CD14-positive monocyte (primary cell): ENCODE measurements at regions not wholly inside any gene's neighbourhood (a gene's known extent, or its start where the extent isn't known, plus 50 kb on each side); places are given as distances from the start of the nearest gene placed in this dataset.

Experiments
- DNase-seq, 3 donors: peaks; one replicate each; pipeline ENCODE4 v3.0.0-alpha.2; 2011 to 2022
- H2AFZ ChIP-seq: 2 replicates; pipeline ENCODE4 v1.6.0; 2012; ENCODE audit warnings: mild to moderate bottlenecking, low read depth, low read length, inconsistent platforms; ENCODE audit not compliant: insufficient read depth, poor library complexity, severe bottlenecking
- H3K27ac ChIP-seq, 2 donors: 1 replicate in 1 of 2; 2 replicates in 1 of 2; pipeline ENCODE4 v1.5.1; 2012 to 2013; ENCODE audit warnings: low read length in 2 of 2, control low read depth in 1 of 2, inconsistent platforms in 1 of 2, low read depth in 1 of 2, mild to moderate bottlenecking in 1 of 2
- H3K27me3 ChIP-seq, 2 donors: one replicate each; pipeline versions ENCODE4 v1.6.0 to v1.6.1; 2011 to 2013; ENCODE audit warnings: low read length in 2 of 2; ENCODE audit not compliant: control insufficient read depth in 2 of 2, insufficient read depth in 2 of 2
- H3K36me3 ChIP-seq, 2 donors: replicated peaks in 1 of 2; 1 replicate in 1 of 2; 2 replicates in 1 of 2; pipeline versions ENCODE4 v1.5.1 to v1.6.1; 2012 to 2013; ENCODE audit warnings: low read length in 2 of 2, control low read depth in 1 of 2, inconsistent platforms in 1 of 2, mild to moderate bottlenecking in 1 of 2; ENCODE audit not compliant: insufficient read depth in 2 of 2, control insufficient read depth in 1 of 2
- H3K4me1 ChIP-seq, 2 donors: 1 replicate in 1 of 2; 2 replicates in 1 of 2; pipeline versions ENCODE4 v1.5.1 to v1.6.1; 2012 to 2013; ENCODE audit warnings: low read length in 2 of 2, control low read depth in 1 of 2, inconsistent platforms in 1 of 2, mild to moderate bottlenecking in 1 of 2, moderate library complexity in 1 of 2; ENCODE audit not compliant: insufficient read depth in 2 of 2, control insufficient read depth in 1 of 2
- H3K4me2 ChIP-seq: replicated peaks from 2 replicates; pipeline ENCODE3; 2012; ENCODE audit warnings: low read length, moderate library complexity, mild to moderate bottlenecking; ENCODE audit not compliant: poor library complexity, severe bottlenecking; ENCODE audit errors: extremely low read depth
- H3K4me3 ChIP-seq, 3 experiments: fragments of 200-600 bp in 1 of 3; sonication (generic) in 1 of 3; replicated peaks in 1 of 3; 1 replicate in 2 of 3; 2 replicates in 1 of 3; pipeline ENCODE4 v1.5.1; 2011 to 2013; ENCODE audit warnings: low read length in 3 of 3, mild to moderate bottlenecking in 3 of 3, control low read depth in 2 of 3, low read depth in 2 of 3, inconsistent platforms in 1 of 3, moderate library complexity in 1 of 3
- H3K79me2 ChIP-seq: 2 replicates; pipeline ENCODE4 v1.6.0; 2012; ENCODE audit warnings: mild to moderate bottlenecking, control low read depth, inconsistent platforms, low read length, moderate library complexity; ENCODE audit not compliant: insufficient read depth
- H3K9ac ChIP-seq: 2 replicates; pipeline ENCODE4 v1.6.0; 2017; ENCODE audit warnings: low read length, mild to moderate bottlenecking; ENCODE audit not compliant: insufficient read depth, poor library complexity, severe bottlenecking
- H3K9me3 ChIP-seq, 2 donors: replicated peaks in 1 of 2; 1 replicate in 1 of 2; 2 replicates in 1 of 2; pipeline versions ENCODE4 v1.5.1 to v1.6.1; 2012 to 2013; ENCODE audit warnings: low read length in 2 of 2, control low read depth in 1 of 2; ENCODE audit not compliant: control insufficient read depth in 1 of 2, insufficient read depth in 1 of 2
- H4K20me1 ChIP-seq: 2 replicates; pipeline ENCODE4 v1.6.0; 2012; ENCODE audit warnings: mild to moderate bottlenecking, low read length, control low read depth, moderate library complexity; ENCODE audit not compliant: insufficient read depth
- H3K27ac Mint-ChIP-seq, 7 donors: one replicate each; pipeline ENCODE4 v1.8.0; 2020; ENCODE audit warnings: mild to moderate bottlenecking in 7 of 7, mixed read lengths in 7 of 7, moderate library complexity in 6 of 7, inconsistent platforms in 2 of 7
- H3K27me3 Mint-ChIP-seq, 3 donors: one replicate each; pipeline ENCODE4 v1.8.0; 2021 to 2022; ENCODE audit warnings: low read depth in 3 of 3, mild to moderate bottlenecking in 3 of 3, mixed read lengths in 3 of 3, moderate library complexity in 3 of 3, inconsistent platforms in 1 of 3
- H3K36me3 Mint-ChIP-seq, 2 donors: one replicate each; pipeline ENCODE4 v1.8.0; 2020; ENCODE audit warnings: mixed read lengths in 2 of 2, inconsistent platforms in 1 of 2, mild to moderate bottlenecking in 1 of 2
- H3K4me1 Mint-ChIP-seq: one replicate; pipeline ENCODE4 v1.8.0; 2020; ENCODE audit warnings: mild to moderate bottlenecking, mixed read lengths
- H3K4me3 Mint-ChIP-seq, 2 donors: one replicate each; pipeline ENCODE4 v1.8.0; 2020; ENCODE audit warnings: mild to moderate bottlenecking in 2 of 2, mixed read lengths in 2 of 2, moderate library complexity in 1 of 2
- H3K9me3 Mint-ChIP-seq, 7 donors: one replicate each; pipeline ENCODE4 v1.8.0; 2020 to 2022; ENCODE audit warnings: mixed read lengths in 7 of 7, mild to moderate bottlenecking in 6 of 7, moderate library complexity in 6 of 7, inconsistent platforms in 2 of 7
- WGBS: methylation state at CpG from one replicate; pipeline ENCODE4 v1.1.5; 2013; ENCODE audit warnings: missing lambda C conversion rate; ENCODE audit not compliant: insufficient coverage; 5-methylcytosine and 5-hydroxymethylcytosine counted together
- intact Hi-C, 2 donors: fragments of 100-400 bp; cut with micrococcal nuclease; formaldehyde crosslinking; loops; one replicate each; pipeline versions ENCODE4 v1.15.0 to v1.15.1; 2023
- TF ChIP-seq, protein P1 (sequence below): fragments of 200-600 bp; IDR thresholded peaks from one replicate; pipeline ENCODE4 v1.8.0; 2022; ENCODE audit warnings: antibody characterized with exemption, mild to moderate bottlenecking

DNA sequence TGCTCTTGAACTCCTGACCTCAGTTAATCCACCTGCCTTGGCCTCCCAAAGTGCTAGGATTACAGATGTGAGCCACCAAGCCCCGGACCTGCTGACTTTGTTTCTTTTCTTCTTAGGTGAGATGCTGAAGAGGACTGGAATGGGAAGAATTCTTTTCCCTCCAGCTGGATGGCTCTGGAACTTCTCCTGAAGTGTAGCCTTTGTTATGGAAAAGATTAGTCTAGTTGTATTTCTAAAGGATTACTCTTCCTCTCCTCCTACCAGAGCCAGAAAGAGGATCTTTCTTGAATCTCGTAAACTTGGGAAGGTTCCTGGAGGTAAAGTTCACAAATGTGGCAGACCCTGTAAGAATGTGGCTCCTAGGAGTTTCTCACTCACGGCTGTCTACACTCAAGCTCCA lies 95.4 kb upstream of the LARGE1 start:
- Histone ChIP-seq H3K4me1 (no peaks in the 10 kb centered on the region), H4K20me1 (no peaks in the 10 kb centered on the region), H3K27me3 (no peaks in the 10 kb centered on the region), H3K27ac (no peak overlapping the region), H3K4me3 (no peak overlapping the region), H3K4me2 (no peak overlapping the region), H3K36me3 (no peaks in the 10 kb centered on the region), H2AFZ (no peak overlapping the region), H3K79me2 (no peaks in the 10 kb centered on the region), H3K9ac (no peak overlapping the region), H3K9me3 (peaks cover 27 to 41% of the 10 kb centered on the region in 2 donors)
- TF ChIP-seq, protein P1, sequence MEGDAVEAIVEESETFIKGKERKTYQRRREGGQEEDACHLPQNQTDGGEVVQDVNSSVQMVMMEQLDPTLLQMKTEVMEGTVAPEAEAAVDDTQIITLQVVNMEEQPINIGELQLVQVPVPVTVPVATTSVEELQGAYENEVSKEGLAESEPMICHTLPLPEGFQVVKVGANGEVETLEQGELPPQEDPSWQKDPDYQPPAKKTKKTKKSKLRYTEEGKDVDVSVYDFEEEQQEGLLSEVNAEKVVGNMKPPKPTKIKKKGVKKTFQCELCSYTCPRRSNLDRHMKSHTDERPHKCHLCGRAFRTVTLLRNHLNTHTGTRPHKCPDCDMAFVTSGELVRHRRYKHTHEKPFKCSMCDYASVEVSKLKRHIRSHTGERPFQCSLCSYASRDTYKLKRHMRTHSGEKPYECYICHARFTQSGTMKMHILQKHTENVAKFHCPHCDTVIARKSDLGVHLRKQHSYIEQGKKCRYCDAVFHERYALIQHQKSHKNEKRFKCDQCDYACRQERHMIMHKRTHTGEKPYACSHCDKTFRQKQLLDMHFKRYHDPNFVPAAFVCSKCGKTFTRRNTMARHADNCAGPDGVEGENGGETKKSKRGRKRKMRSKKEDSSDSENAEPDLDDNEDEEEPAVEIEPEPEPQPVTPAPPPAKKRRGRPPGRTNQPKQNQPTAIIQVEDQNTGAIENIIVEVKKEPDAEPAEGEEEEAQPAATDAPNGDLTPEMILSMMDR: no peak
- Mint-ChIP-seq H3K4me1 (no peaks in the 10 kb centered on the region), H3K4me3 (no peak overlapping the region), H3K27me3 (no peaks in the 10 kb centered on the region), H3K27ac (no peak overlapping the region), H3K9me3 (peaks cover 20 to 40% (median 26%) of the 10 kb centered on the region in 7 donors), H3K36me3 (no peaks in the 10 kb centered on the region)
- DNase-seq: no peak
- WGBS: no CpG with 5 or more reads among the region's 3 CpGs
- intact Hi-C loops: no loop called here

DNA sequence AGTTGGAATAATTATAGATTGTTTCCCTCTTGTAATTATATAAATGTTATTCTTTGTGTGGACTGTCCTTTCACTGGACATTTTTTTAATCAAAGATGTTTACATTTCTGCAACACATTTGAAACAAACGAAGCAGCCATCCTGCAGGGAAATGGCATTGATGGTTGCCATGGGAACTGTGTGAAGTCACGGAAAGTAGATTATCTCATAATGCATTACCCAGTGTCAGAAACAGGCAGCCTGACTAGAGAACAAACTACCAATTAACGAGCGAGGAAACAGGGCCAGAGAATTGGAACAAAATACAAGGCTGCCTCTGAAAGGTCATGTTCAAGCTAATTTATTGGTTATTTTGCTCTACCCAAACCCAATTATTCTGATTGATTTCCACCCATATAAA lies 96.9 kb upstream of the LARGE1 start:
- no peak overlapping the region for H2AFZ ChIP-seq
- peaks cover 0 to 1% (median 0%) of the 10 kb centered on the region in 3 donors for H3K27me3 Mint-ChIP-seq
- no peaks in the 10 kb centered on the region for H3K36me3 ChIP-seq
- H3K9ac ChIP-seq: no peak overlapping the region
- intact Hi-C loops: no loop called here
- H3K9me3 ChIP-seq: peaks cover 29 to 46% of the 10 kb centered on the region in 2 donors
- H3K4me3 Mint-ChIP-seq: no peak overlapping the region
- no peaks in the 10 kb centered on the region for H3K27me3 ChIP-seq
- no peak overlapping the region for H3K4me3 ChIP-seq
- no peak overlapping the region for H3K27ac ChIP-seq
- H3K36me3 Mint-ChIP-seq: no peaks in the 10 kb centered on the region
- TF ChIP-seq, protein P1: no peak
- H3K79me2 ChIP-seq: no peaks in the 10 kb centered on the region
- 92% methylated on average over 2 of the region's 4 CpGs for WGBS
- DNase-seq: no peak
- no peak overlapping the region for H3K27ac Mint-ChIP-seq
- no peaks in the 10 kb centered on the region for H3K4me1 Mint-ChIP-seq
- no peaks in the 10 kb centered on the region for H3K4me1 ChIP-seq
- H4K20me1 ChIP-seq: no peaks in the 10 kb centered on the region
- H3K9me3 Mint-ChIP-seq: peaks cover 15 to 42% (median 26%) of the 10 kb centered on the region in 7 donors
- H3K4me2 ChIP-seq: no peak overlapping the region
